Skeletal muscle cell (primary cell): ENCODE measurements at regions not wholly inside any gene's neighbourhood (a gene's known extent, or its start where the extent isn't known, plus 50 kb on each side); places are given as distances from the start of the nearest gene placed in this dataset.

Experiments
- DNase-seq: peaks from one replicate; pipeline ENCODE4 v3.0.0-alpha.2; 2010; ENCODE audit warnings: low read depth
- H3K4me3 ChIP-seq: 2 replicates; pipeline ENCODE4 v1.5.1; 2011; ENCODE audit warnings: low read depth, mild to moderate bottlenecking, control low read depth, low read length, moderate library complexity

- H3K4me3 ChIP-seq, result no peak overlapping the region
- no peak for DNase-seq
Measured at GRCh38 chr20:24737212-24737850, 211.7 kb upstream of the CST7 start.

GRCh38 chr20:24738058-24738775 lies 210.9 kb upstream of the CST7 start:
- no peak overlapping the region for H3K4me3 ChIP-seq
- DNase-seq, result no peak

- H3K4me3 ChIP-seq, result no peak overlapping the region
- DNase-seq, result no peak
Measured at GRCh38 chr20:24738981-24739633, 210.0 kb upstream of the CST7 start.

- no peak for DNase-seq
- no peak overlapping the region for H3K4me3 ChIP-seq
Measured at GRCh38 chr20:24739746-24740145, 209.3 kb upstream of the CST7 start.

GRCh38 chr20:24741493-24742072 lies 207.5 kb upstream of the CST7 start:
- no peak for DNase-seq
- H3K4me3 ChIP-seq, result no peak overlapping the region

GRCh38 chr20:24742436-24742835 lies 206.6 kb upstream of the CST7 start:
- no peak for DNase-seq
- H3K4me3 ChIP-seq, result no peak overlapping the region

GRCh38 chr20:24742989-24743388 lies 206.1 kb upstream of the CST7 start:
- no peak overlapping the region for H3K4me3 ChIP-seq
- no peak for DNase-seq

GRCh38 chr20:24743641-24744040 lies 205.4 kb upstream of the CST7 start:
- no peak overlapping the region for H3K4me3 ChIP-seq
- DNase-seq, result no peak

- no peak overlapping the region for H3K4me3 ChIP-seq
- DNase-seq, result no peak
Measured at GRCh38 chr20:24744747-24745146, 204.3 kb upstream of the CST7 start.

- H3K4me3 ChIP-seq, result no peak overlapping the region
- DNase-seq, result no peak
Measured at GRCh38 chr20:24745206-24745605, 203.9 kb upstream of the CST7 start.

- H3K4me3 ChIP-seq, result no peak overlapping the region
- no peak for DNase-seq
Measured at GRCh38 chr20:24745617-24746350, 203.3 kb upstream of the CST7 start.

GRCh38 chr20:24746351-24746685 lies 202.8 kb upstream of the CST7 start:
- DNase-seq, result no peak

GRCh38 chr20:24747010-24747712 lies 201.9 kb upstream of the CST7 start:
- no peak for DNase-seq
- no peak overlapping the region for H3K4me3 ChIP-seq

More at GRCh38 chr20:24746351-24746685, 202.8 kb upstream of the CST7 start:
- H3K4me3 ChIP-seq, result no peak overlapping the region

- no peak for DNase-seq
Measured at GRCh38 chr20:24747881-24748595, 201.0 kb upstream of the CST7 start.

GRCh38 chr20:24751551-24751950 lies 197.5 kb upstream of the CST7 start:
- no peak overlapping the region for H3K4me3 ChIP-seq
- DNase-seq, result no peak

More at GRCh38 chr20:24747881-24748595, 201.0 kb upstream of the CST7 start:
- H3K4me3 ChIP-seq, result no peak overlapping the region

GRCh38 chr20:24752612-24753011 lies 196.5 kb upstream of the CST7 start:
- no peak overlapping the region for H3K4me3 ChIP-seq
- DNase-seq, result no peak

GRCh38 chr20:24753130-24753529 lies 195.9 kb upstream of the CST7 start:
- no peak for DNase-seq
- H3K4me3 ChIP-seq, result no peak overlapping the region

GRCh38 chr20:24754691-24755090 lies 194.4 kb upstream of the CST7 start:
- no peak overlapping the region for H3K4me3 ChIP-seq
- no peak for DNase-seq
